ENCODE measurements at regions not wholly inside any gene's neighbourhood (a gene's known extent, or its start where the extent isn't known, plus 50 kb on each side); places are given as distances from the start of the nearest gene placed in this dataset.
A peak's percentile ranks its signal among the peaks of the same experiment; 100 is the strongest.
"Not testable (repeated sequence)": the region's sequence is repeated elsewhere in the genome, so short reads cannot be mapped to it uniquely, and the experiment has no call there.

DNA sequence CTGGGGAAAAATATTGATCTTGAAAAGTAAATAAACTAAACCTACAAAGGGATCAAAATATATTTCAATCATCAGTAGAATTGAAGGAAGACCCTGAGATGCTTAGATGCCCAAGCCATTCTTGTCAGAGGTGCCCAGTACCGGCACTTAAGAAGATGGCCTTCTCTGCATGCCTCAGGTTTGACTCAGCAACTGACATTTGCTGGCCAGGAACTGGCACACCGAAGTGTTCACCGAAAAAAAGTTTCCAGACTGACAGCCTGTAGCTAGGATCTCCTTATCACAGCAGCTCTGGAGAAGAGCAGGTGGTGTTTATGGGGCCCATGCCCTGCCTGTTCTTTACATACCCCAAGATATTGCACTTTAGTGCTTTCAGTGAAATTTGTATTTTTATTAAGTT, 203.2 kb downstream of the MOXD1 start:
- no peak for DNase-seq

DNA sequence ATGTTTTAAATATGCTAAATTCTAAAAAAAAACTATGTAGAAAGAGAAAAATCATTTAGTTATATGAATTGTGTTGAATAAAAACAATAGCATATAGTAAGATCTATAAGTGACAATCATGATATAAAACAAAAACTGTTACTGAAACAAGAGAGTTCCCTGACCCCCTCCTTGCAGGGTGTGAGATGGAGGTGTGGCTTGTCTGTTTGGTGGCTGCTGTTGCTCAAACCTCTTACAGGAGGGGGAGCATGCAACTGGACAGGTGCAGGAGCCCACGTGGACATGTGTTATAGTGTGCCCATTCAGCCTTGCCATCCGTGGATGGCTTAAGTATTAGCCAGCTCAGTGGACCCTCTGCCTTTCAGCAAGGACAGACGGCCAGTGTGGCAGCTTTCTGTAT, 206.7 kb downstream of the MOXD1 start:
- no peak for DNase-seq

DNA sequence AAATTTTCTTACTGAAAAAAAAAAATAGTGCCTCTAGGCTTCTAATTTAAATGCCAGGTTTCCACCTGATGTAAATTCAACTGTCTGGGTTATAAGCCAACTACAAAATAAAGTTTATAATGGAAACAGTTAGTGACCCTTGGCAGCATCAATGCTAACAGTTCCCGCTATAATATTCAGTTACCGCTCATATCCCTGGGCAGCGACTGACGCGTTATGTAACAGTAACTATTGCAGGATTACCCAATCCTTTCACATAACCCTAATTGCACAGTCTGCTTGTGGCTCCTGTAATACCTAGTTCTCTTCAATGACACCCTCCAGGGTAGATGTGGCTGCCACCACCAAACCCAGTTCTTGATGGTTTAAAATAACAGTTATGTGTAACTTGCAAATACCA, 208.6 kb downstream of the MOXD1 start:
- DNase-seq: peak; percentile 25

DNA sequence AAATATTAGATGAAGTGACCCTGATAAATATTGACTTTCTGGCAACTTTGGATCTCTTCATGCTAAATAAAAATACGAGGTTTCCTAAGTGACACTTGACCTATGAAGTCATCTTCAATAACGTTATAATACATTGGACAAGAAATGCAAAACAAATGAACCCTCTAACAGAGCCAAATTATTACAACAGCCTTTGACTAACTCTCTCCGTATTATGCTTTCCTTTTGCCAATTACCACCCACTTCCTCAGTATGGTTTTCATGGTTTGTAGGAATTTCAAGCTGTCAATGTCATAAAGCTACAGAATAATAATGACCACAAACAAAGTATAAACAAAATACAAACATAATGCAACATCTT, 210.5 kb downstream of the MOXD1 start:
- DNase-seq: no peak

DNA sequence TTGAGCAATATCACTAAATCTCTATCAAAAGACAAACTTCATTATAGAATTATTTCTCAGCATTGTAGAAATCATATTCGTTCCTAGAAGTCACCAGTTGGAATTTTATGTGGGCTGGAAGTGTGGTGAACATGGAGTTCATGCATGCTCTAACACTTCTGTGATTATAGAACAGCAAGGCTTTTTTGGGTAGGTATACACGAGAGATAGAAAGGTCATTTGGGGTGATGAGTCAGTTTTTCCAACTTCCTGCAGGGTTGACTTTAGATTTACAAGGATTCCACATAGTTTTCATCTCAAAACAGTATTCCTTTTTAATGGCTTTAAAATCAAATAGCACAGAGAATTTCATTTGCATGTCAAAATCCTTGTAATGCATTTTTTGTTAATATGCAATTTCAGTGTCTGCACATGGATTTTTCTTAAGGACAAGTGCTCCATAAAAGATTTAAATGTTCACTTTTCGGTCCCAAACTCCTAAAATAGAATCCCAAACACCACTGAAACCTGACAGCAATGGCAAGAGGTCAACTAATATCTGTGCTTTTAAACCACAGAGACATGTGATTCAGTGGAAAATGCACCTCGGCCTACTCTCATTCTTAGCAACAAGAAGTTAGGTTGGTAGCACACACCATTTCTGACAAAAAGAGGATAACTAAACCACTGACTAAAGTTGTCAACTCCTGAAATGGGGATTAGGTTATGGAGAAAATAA, 211.0 kb downstream of the MOXD1 start:
- no peak for DNase-seq

DNA sequence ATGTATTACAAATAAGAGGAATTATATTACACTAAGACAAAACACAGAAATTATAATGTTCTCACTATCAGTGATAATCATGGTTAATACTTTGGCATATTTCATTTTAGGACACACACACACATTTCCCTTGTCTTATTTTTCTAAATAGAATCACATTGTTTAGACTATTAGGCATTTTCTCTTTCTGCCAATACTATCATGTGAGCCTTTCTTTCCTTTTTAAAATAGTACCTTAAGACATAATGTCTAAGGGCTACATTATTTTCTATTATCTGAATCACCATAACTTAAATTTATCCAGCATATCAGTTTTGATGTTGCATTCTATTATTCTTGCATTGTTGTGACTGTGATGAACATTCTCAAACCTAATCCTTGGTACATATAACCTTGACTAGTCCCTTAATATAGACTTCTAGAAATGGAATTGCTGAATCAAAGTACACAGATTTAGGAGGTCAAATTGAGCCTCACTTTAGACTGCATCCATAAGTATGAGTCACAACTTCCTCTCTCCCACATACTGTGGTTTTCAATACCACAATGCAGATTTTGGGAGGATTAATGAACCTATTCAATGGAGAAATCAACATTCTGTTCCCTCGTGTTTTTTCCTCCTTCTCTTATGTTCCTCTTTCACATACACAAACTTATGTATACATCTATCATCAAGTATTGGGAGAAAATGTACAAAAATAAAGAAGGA, 212.6 kb downstream of the MOXD1 start:
- peak; percentile 18 for DNase-seq

DNA sequence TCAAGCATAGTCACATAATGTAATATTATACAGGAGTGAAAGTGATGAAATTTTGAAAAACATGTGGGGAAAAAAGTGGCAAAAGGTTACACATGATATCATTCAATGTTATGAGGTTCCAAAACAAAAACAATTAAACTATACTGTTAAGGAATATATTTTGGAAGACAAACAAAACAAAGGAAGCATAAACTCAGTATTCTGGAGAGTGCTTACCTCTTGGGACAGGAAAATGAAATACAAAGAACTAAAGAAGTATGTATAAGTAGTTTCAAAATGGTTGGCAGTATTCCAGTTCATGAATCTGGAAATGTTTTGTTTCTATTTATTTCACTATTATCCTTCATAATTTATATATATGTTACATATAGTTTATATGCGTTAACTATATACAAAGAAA, 213.5 kb downstream of the MOXD1 start:
- no peak for DNase-seq

DNA sequence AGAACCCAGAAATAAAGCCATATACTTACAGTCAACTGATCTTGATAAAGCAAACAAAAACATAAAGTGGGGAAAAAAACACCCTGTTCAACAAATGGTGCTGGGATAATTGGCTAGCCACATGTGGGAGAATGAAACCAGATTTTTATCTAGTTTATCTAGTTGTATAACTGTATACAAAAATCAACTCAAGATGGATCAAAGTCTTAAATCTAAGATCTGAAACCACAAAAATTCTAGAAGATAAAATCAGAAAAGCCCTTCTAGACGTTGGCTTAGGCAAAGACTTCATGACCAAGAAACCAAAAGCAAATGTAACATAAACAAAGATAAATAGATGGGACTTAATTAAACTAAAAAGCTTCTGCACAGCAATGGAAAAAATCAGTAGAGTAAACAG, 216.3 kb downstream of the MOXD1 start:
- DNase-seq: not testable (repeated sequence)

DNA sequence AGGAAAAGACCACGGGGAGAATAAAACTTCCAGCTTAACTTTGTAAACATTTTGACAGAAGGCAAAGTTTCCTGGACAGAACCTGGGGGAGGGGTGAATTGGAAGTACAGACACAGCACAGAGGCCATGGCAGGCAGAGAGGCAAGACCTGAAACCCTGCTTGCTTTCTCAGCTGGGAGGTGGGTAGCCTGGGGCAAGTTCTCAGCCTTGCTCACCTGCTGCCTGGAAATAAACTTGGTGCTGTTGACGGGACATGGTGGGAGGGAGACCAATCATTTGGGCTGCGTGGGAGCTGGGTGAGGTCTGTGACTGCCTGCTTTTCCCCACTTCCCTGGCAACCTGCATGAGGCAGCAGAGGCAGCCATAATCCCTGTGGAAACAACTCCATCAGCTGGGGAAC, 221.3 kb downstream of the MOXD1 start:
- no peak for DNase-seq

DNA sequence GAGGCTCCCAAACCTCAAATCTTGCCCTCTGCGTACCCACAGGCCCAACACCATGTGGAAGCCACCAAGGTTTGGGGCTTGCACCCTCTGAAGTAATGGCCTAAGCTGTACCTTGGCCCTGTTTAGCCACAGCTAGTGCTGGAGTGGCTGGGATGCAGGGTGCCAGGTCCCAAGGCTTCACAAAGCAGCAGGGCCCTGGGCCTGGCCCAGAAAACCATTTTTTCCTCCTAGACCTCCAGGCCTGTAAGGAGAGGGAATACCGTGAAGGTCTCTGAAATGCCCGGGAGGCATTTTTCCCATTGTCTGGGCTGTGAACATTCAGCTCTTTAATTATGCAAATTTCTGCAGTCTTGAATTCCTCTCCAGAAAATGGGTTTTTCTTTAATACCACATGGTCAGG, 223.7 kb upstream of the CCN2 start:
- no peak for DNase-seq

DNA sequence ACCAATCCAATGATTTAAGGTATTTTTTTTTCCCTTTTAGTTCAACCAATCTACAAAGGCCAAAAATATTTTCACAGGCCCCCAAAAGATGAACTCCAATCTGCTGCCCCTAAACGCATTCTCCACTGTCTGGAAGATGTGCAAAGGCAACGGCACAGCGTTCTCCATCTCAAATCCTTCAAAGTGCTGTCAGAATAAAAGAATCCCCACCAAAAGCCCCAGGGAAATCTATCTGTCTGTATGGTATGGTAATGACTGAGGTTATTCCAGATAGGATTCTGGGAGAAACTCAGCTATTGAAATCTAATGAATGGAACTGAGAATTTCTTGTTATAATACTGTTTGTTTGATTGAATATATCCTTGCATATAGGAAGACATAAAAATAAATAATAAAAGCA, 217.8 kb upstream of the CCN2 start:
- no peak for DNase-seq

DNA sequence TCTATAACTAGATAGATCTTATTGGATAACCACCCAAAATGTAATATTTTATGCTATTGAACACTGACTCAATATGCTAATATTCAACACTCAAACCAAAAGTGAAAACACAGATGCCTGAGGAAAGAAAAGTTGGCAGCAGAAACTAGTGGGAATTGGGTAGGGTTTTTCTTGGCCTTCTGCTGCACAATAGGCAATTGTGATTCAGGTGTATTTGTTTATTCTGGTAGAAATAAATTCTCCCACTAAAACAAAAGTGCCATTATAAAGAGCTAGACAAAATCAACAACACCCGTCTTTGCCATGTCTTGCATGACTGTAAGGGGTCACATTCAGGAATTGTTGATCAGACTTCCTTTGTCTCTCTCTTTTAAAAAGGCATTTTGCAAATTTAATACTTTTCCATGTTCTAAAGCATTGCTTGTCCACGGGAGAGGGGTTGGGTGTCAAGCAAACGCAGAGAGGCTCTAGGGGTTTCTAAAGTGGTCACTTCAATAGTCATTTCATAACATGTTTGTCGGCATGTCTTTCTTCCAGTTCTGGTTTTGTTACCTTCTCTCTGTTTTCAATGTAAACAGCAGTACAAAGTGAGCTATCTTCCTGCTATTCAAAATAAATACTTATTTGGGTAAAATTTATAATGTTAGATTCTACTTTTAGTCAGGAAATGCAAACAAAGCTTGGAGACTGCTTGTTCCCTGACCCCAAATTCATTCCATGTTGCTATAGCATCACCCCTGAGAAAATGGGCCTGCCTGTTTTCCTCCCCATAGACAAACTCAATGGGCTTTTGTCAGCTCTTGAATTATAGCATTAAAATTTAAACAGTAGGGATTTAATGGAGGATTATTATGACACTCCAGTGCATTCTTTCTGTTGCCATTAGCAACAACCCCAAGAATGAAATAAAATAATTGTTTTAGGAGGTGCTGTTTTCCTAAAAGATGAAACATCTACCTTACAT, 217.0 kb upstream of the CCN2 start:
- no peak for DNase-seq

DNA sequence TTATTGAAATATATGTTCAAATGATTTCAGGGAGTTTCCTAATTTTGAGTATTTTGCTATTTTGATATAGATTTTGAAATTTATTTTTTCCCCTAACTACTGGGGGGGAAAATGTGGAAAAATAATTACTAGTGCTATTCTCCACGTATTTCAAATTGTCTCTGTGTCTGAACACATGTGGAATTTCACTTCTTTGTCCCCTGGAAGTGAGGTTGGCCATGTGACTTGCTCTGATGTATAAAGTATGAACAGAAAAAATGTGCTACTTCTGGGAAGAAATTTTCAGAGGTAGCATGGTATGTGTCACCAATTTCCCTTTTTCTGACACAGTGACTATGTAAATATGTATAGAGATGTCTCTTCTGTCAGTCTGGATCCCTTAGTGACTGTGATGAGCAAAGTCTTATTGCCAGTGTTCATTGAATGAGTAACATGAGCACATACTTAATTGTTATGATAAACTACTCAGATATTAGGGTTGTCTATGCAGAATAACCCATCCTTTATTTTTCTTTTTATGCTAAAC, 215.4 kb upstream of the CCN2 start:
- DNase-seq: no peak

DNA sequence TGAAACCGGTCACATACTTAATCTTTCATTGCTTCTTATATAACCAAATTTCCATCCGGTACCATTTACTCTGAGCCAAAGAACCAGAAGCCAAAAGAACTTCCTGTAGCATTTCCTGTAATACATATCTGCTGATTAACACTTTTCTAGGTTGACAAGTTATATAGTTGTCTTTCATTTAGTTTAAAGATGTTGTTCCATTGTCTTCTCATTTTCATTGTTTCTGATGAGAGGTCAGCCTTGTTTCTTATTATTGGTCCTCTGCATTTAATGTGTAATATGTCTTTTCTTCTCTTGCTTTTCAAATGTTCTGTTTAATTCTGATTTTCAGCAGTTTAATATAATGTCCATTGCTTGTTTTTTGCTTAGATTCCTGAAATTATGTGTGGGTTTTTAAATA, 214.5 kb upstream of the CCN2 start:
- DNase-seq: no peak

DNA sequence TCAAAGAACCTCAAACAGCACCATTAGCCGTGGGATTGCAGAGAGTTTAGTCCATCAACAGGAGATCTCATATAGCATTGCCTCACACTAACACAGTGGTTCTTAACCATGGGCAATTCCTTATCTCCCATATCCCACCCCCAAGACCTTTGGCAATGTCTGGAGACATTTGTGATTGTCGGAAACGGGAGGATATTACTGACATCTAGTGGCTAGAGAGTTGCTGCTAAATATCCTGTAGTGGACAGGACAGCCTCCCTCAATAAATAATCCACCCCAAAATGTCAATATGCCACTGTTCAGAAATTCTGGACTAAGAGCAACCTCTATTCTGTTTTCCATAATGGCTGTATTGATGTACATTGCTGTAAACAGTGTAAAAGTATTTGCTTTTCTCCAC, 210.1 kb upstream of the CCN2 start:
- peak; percentile 34 for DNase-seq

DNA sequence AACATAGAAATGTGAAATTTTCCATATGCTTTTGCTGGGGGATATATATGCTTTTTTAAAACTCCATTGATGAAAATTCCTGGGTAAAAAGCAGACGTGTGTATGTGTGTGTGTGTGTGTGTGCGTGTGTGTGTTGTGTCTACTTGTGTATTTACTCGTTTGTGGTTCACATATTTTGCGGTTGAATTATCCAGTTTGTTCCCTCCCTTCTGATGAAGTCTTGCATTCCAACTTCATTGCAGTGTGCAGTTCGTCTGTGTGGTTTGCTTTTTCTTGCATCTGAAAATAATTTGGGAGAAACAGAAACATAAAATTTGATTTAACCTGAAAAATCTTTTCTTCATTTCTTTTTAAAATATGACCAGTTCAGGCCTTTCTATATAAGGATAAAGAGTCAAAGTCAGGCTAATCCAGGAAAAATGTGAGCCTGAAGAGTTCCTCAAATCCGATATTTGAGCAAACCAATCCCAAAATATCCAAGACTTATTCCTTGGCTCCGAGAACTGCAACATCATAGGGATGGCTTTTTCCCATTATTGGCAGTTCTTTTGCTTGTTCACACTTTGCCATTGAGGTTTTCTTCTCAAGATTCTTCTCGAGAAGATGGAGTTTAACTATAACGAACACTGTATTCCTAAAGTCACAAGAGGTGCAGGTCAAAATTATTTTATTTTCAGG, 202.2 kb upstream of the CCN2 start:
- no peak for DNase-seq

DNA sequence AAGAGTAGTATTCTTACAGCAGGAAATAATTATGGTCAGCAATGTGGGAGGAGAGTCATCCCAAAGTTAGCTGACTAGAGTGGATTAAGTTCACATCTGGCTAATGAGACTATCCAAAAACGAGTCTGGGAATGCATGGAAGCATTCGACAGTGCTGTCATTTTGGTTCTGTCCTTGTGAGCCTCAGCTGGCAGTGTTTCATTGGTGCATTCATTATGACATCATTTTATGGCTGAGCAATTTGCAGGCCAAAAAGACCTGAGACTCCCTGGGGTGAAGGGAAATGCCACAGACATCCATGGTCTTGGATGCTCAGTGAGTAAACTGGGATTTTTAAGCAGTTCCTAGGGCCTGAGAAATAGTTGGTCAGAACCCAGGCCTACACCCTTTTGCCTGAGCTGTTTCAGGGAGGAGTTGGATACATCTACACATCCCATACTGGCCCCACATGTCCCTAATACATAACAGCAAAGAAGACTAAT, 196.4 kb upstream of the CCN2 start:
- no peak for DNase-seq

DNA sequence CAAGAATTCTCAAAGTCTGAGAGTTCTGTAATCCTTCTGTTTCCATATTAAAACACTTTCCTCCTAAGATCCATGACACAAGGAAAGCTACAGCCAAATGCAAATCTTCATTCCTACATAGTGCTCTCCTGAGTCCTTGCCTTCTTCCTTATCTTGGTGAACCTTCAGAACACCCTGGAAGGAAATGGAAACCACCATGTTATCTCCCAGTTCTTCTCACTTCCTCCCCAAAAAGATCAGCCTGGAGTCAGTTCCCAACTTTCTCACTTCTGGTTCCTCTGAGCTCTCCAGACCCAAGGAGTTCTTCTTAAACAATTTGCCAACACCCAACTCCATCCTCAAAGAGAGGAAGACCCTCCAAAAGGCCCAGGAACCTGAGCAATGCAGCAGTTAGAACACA, 193.3 kb upstream of the CCN2 start:
- DNase-seq: peak; percentile 62

DNA sequence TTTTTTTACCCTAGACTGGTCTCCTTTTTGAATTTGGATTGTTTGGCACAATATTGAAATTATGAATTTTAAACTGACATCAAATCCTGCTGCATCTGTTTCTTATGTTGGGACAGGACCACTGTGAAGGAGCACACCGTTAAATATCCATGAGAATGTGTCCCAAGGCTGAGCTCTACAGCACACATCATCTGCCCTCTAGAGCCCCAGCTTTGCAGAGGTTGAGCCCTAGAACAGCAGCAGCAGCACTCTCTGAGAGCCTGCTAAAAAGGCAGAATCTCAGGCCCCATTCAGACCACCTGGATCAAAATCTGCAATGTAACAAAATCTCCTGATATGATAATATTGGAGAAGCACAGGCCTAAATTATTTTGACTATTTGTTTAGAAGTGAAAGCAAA, 192.1 kb upstream of the CCN2 start:
- no peak for DNase-seq

DNA sequence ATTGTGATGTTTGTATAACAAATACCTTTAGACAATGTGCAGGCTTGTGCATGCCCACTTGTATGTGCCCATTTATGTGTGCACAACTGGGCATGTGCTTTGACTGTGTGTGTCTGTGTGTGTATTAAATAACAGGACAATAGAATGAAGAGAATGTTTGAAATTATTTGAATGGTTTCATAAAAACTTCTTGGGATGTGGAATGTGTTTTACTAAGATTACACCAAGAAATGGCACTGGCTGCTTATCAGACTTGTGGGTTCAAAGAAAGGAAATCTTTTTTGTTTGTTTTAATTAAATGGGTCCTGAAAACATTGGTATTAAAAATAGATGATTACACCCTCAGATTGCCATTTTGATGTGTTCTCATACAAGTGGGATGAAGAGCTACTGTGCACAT, 191.6 kb upstream of the CCN2 start:
- peak; percentile 33 for DNase-seq

DNA sequence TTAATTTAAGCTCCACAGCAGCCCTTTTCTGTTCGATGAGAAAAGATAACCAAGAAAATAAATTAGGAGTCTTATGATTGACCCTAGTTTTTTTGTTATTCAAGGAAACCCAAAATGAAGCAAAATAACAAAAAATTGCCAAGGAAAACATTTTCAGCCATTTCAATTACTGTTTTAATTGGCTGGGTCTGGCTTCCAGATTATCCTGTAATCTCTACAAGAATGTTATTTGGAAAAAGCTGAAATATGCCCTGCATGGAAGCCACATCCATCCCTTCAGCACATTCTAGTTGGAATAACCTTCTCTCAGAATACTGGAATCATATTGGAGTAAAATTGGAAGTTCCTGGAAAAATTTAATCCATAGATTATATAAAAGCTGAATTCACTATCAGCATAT, 191.1 kb upstream of the CCN2 start:
- no peak for DNase-seq

DNA sequence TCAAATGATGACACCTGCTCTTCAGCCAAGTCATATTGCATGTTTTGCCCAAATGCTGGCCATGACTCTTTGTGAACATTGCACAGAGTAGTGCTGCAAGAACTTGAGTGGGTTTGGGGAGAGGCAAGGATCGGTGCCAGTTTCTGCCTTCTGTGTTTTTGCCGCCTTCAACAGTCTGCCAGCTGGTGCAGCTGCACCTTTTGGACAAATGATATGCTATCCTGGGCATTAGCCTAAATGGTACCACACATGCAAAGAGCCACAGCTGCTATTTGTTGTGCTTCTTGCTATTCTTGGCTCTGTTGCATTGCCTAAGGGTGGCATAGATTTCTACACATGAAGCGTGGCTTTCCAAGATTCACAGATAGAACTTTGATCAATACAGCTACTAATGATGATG, 189.0 kb upstream of the CCN2 start:
- DNase-seq: no peak

DNA sequence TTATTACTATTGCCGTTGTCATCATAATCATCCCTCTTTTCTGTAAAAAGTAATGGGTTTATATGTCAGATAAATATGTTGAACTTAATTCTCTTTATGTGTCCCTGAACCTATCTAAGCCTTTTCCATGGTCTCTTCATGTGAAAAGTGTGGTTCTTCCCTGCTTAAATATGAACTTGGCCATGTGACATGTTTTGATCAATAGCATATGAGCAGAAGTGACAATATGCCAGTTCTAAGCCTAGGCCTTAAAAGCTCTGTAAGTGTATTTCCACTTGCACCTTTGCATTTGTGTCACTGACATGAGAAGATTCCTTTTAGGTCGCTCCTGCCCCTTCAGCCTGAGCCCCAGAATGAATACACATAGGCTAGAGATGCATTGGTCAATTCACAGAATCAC, 188.4 kb upstream of the CCN2 start:
- no peak for DNase-seq

Data from hematopoietic multipotent progenitor cell treated with erythropoietin and hydrocortisone succinate and interleukin-3 and kit ligand, for 4 days (in vitro differentiated cells).